Body of pancreas (tissue), 4 donors: ENCODE measurements at regions not wholly inside any gene's neighbourhood (a gene's known extent, or its start where the extent isn't known, plus 50 kb on each side); places are given as distances from the start of the nearest gene placed in this dataset.

Experiments used
- CTCF ChIP-seq, 7 experiments: fragments of 450-650 bp in 4 of 7; fragments of 200-600 bp in 3 of 7; sonication (generic) in 3 of 7; IDR thresholded peaks; one replicate each; pipeline ENCODE4 v1.5.1; 2016 to 2019; ENCODE audit warnings: antibody characterized with exemption in 7 of 7
- POLR2A ChIP-seq, 3 donors: fragments of 450-650 bp; IDR thresholded peaks; one replicate each; pipeline ENCODE4 v1.6.1; 2016; ENCODE audit warnings: antibody characterized with exemption in 3 of 3, mild to moderate bottlenecking in 2 of 3

GRCh38 chr18:77359561-77360314, 110.1 kb downstream of the GALR1 start:
- TF ChIP-seq CTCF (IDR thresholded peaks at IDR 0.05): no peak
- no peak for TF ChIP-seq POLR2A (IDR thresholded peaks at IDR 0.05)
